ENCODE measurements at regions not wholly inside any gene's neighbourhood (a gene's known extent, or its start where the extent isn't known, plus 50 kb on each side); places are given as distances from the start of the nearest gene placed in this dataset.

GRCh38 chr15:87118846-87119245 is 1039.2 kb downstream of the AGBL1 start:
- Mint-ChIP-seq H3K9me3 (ENCODE audit: low read depth, unreplicated experiment) (peaks cover 14% of the 10 kb centered on the region), H3K27me3 (ENCODE audit: unreplicated experiment) (no peaks in the 10 kb centered on the region), H3K27ac (ENCODE audit: unreplicated experiment) (no peak overlapping the region), H3K4me1 (ENCODE audit: low read depth, unreplicated experiment) (no peaks in the 10 kb centered on the region), H3K36me3 (ENCODE audit: insufficient read depth, unreplicated experiment) (no peaks in the 10 kb centered on the region), H3K4me3 (ENCODE audit: low read depth, unreplicated experiment) (no peak overlapping the region)
- no peak for TF ChIP-seq CTCF (IDR thresholded peaks at IDR 0.05; ENCODE audit: unreplicated experiment)
- intact Hi-C loops (cut with micrococcal nuclease; ENCODE audit: unreplicated experiment): no loop called here
- no TSS peak for BruUV-seq (replicated peaks)
- DNase-seq: no peak
- CTCF ChIA-PET: no interaction called here

GRCh38 chr15:87118435-87118834 is 1038.8 kb downstream of the AGBL1 start:
- no peaks in the 10 kb centered on the region for H3K4me1 Mint-ChIP-seq (ENCODE audit: low read depth, unreplicated experiment)
- H3K27ac Mint-ChIP-seq (ENCODE audit: unreplicated experiment): no peak overlapping the region
- H3K36me3 Mint-ChIP-seq (ENCODE audit: insufficient read depth, unreplicated experiment): no peaks in the 10 kb centered on the region
- no TSS peak for BruUV-seq (replicated peaks)
- no peak for TF ChIP-seq CTCF (IDR thresholded peaks at IDR 0.05; ENCODE audit: unreplicated experiment)
- H3K9me3 Mint-ChIP-seq (ENCODE audit: low read depth, unreplicated experiment): peaks cover 14% of the 10 kb centered on the region
- no peak for DNase-seq
- CTCF ChIA-PET: no interaction called here
- H3K4me3 Mint-ChIP-seq (ENCODE audit: low read depth, unreplicated experiment): no peak overlapping the region
- intact Hi-C loops (cut with micrococcal nuclease; ENCODE audit: unreplicated experiment): no loop called here
- H3K27me3 Mint-ChIP-seq (ENCODE audit: unreplicated experiment): no peaks in the 10 kb centered on the region

- no peak for DNase-seq
- no peak for TF ChIP-seq CTCF (IDR thresholded peaks at IDR 0.05; ENCODE audit: unreplicated experiment)
- Mint-ChIP-seq H3K27me3 (ENCODE audit: unreplicated experiment) (no peaks in the 10 kb centered on the region), H3K27ac (ENCODE audit: unreplicated experiment) (no peak overlapping the region), H3K4me1 (ENCODE audit: low read depth, unreplicated experiment) (no peaks in the 10 kb centered on the region), H3K9me3 (ENCODE audit: low read depth, unreplicated experiment) (peaks cover 6% of the 10 kb centered on the region), H3K4me3 (ENCODE audit: low read depth, unreplicated experiment) (no peak overlapping the region), H3K36me3 (ENCODE audit: insufficient read depth, unreplicated experiment) (no peaks in the 10 kb centered on the region)
- intact Hi-C loops (cut with micrococcal nuclease; ENCODE audit: unreplicated experiment): no loop called here
- no TSS peak for BruUV-seq (replicated peaks)
- CTCF ChIA-PET: no interaction called here
Measured at GRCh38 chr15:87115795-87116194, 1036.1 kb downstream of the AGBL1 start.

GRCh38 chr15:87099916-87100315 is 1020.2 kb downstream of the AGBL1 start:
- H3K27ac Mint-ChIP-seq (ENCODE audit: unreplicated experiment): no peak overlapping the region
- intact Hi-C loops (cut with micrococcal nuclease; ENCODE audit: unreplicated experiment): no loop called here
- no peak overlapping the region for H3K4me3 Mint-ChIP-seq (ENCODE audit: low read depth, unreplicated experiment)
- no peak for DNase-seq
- TF ChIP-seq CTCF (IDR thresholded peaks at IDR 0.05; ENCODE audit: unreplicated experiment): no peak
- H3K9me3 Mint-ChIP-seq (ENCODE audit: low read depth, unreplicated experiment): peaks cover 16% of the 10 kb centered on the region
- H3K36me3 Mint-ChIP-seq (ENCODE audit: insufficient read depth, unreplicated experiment): no peaks in the 10 kb centered on the region
- no peaks in the 10 kb centered on the region for H3K4me1 Mint-ChIP-seq (ENCODE audit: low read depth, unreplicated experiment)
- CTCF ChIA-PET: no interaction called here
- H3K27me3 Mint-ChIP-seq (ENCODE audit: unreplicated experiment): no peaks in the 10 kb centered on the region
- BruUV-seq (replicated peaks): no TSS peak

GRCh38 chr15:87089551-87089950 is 1009.9 kb downstream of the AGBL1 start:
- CTCF ChIA-PET: no interaction called here
- DNase-seq: no peak
- Mint-ChIP-seq H3K4me1 (ENCODE audit: low read depth, unreplicated experiment) (no peaks in the 10 kb centered on the region), H3K9me3 (ENCODE audit: low read depth, unreplicated experiment) (peaks cover 22% of the 10 kb centered on the region), H3K27ac (ENCODE audit: unreplicated experiment) (no peak overlapping the region), H3K27me3 (ENCODE audit: unreplicated experiment) (no peaks in the 10 kb centered on the region), H3K4me3 (ENCODE audit: low read depth, unreplicated experiment) (no peak overlapping the region), H3K36me3 (ENCODE audit: insufficient read depth, unreplicated experiment) (no peaks in the 10 kb centered on the region)
- TF ChIP-seq CTCF (IDR thresholded peaks at IDR 0.05; ENCODE audit: unreplicated experiment): no peak
- no TSS peak for BruUV-seq (replicated peaks)
- intact Hi-C loops (cut with micrococcal nuclease; ENCODE audit: unreplicated experiment): no loop called here
